Prostate gland (tissue), 2 donors: ENCODE measurements at regions not wholly inside any gene's neighbourhood (a gene's known extent, or its start where the extent isn't known, plus 50 kb on each side); places are given as distances from the start of the nearest gene placed in this dataset.

Experiments used
- DNase-seq: peaks from one replicate; pipeline ENCODE4 v3.0.0-alpha.2; 2019; ENCODE audit warnings: low spot score
- H3K27ac ChIP-seq, 2 donors: fragments of 200-600 bp; sonication (generic); 2 replicates each; pipeline ENCODE4 v1.5.1; 2017 to 2019
- H3K27me3 ChIP-seq: fragments of 200-600 bp; sonication (generic); replicated peaks from 2 replicates; pipeline ENCODE4 v1.5.1; 2019; ENCODE audit not compliant: insufficient read depth
- H3K36me3 ChIP-seq, 2 donors: fragments of 200-600 bp; sonication (generic); 1 replicate in 1 of 2; 2 replicates in 1 of 2; pipeline versions ENCODE4 v1.5.1 to v1.8.1; 2017 to 2019
- H3K4me1 ChIP-seq: fragments of 200-600 bp; sonication (generic); replicated peaks from 2 replicates; pipeline ENCODE4 v1.5.1; 2019
- H3K4me3 ChIP-seq, 2 donors: fragments of 200-600 bp; sonication (generic); 2 replicates each; pipeline ENCODE4 v1.5.1; 2017 to 2019
- H3K9me3 ChIP-seq: fragments of 200-600 bp; sonication (generic); 2 replicates; pipeline ENCODE4 v1.5.1; 2017
- POLR2A ChIP-seq: fragments of 450-650 bp; IDR thresholded peaks from one replicate; pipeline ENCODE4 v1.6.1; 2016; ENCODE audit warnings: antibody characterized with exemption, mild to moderate bottlenecking
- POLR2AphosphoS5 ChIP-seq: sonication (generic); formaldehyde crosslinking; IDR thresholded peaks from one replicate; pipeline ENCODE4 v1.6.1; 2017; ENCODE audit warnings: antibody characterized with exemption
- WGBS: methylation state at CpG from one replicate; pipeline ENCODE4 v1.1.5; 2018; 5-methylcytosine and 5-hydroxymethylcytosine counted together
- intact Hi-C: fragments of 100-400 bp; cut with DNase I; formaldehyde crosslinking; loops from one replicate; pipeline ENCODE4 v1.14.2; 2022
- TF ChIP-seq, protein P1 (sequence below), 4 experiments: fragments of 200-600 bp in 2 of 4; fragments of 450-650 bp in 2 of 4; sonication (generic) in 2 of 4; IDR thresholded peaks; 1 replicate in 3 of 4; 2 replicates in 1 of 4; pipeline ENCODE4 v1.5.1; 2016 to 2019; ENCODE audit warnings: antibody characterized with exemption in 4 of 4, mild to moderate bottlenecking in 2 of 4, moderate library complexity in 2 of 4

GRCh38 chr19:57010541-57010940 is 109.2 kb upstream of the USP29 start:
- DNase-seq, result no peak

GRCh38 chr19:57016076-57016475 is 103.7 kb upstream of the USP29 start:
- Histone ChIP-seq H3K9me3 (no peaks in the 10 kb centered on the region), H3K27me3 (no peaks in the 10 kb centered on the region), H3K4me3 (no peak overlapping the region), H3K36me3 (no peaks in the 10 kb centered on the region), H3K27ac (no peak overlapping the region), H3K4me1 (no peaks in the 10 kb centered on the region)
- intact Hi-C loops, result no loop called here
- 76% methylated on average over 27 of the region's 27 CpGs for WGBS
- TF ChIP-seq POLR2AphosphoS5 (no peak), POLR2A (no peak)
- TF ChIP-seq, protein P1, sequence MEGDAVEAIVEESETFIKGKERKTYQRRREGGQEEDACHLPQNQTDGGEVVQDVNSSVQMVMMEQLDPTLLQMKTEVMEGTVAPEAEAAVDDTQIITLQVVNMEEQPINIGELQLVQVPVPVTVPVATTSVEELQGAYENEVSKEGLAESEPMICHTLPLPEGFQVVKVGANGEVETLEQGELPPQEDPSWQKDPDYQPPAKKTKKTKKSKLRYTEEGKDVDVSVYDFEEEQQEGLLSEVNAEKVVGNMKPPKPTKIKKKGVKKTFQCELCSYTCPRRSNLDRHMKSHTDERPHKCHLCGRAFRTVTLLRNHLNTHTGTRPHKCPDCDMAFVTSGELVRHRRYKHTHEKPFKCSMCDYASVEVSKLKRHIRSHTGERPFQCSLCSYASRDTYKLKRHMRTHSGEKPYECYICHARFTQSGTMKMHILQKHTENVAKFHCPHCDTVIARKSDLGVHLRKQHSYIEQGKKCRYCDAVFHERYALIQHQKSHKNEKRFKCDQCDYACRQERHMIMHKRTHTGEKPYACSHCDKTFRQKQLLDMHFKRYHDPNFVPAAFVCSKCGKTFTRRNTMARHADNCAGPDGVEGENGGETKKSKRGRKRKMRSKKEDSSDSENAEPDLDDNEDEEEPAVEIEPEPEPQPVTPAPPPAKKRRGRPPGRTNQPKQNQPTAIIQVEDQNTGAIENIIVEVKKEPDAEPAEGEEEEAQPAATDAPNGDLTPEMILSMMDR (IDR thresholded peaks at IDR 0.05), result no peak
- DNase-seq, result no peak

More at GRCh38 chr19:57010541-57010940, 109.2 kb upstream of the USP29 start:
- Histone ChIP-seq H3K9me3 (no peaks in the 10 kb centered on the region), H3K27ac (no peak overlapping the region), H3K36me3 (no peaks in the 10 kb centered on the region), H3K4me3 (no peak overlapping the region), H3K27me3 (no peaks in the 10 kb centered on the region), H3K4me1 (no peaks in the 10 kb centered on the region)
- intact Hi-C loops, result no loop called here
- no peak for TF ChIP-seq POLR2A
- TF ChIP-seq, protein P1 (IDR thresholded peaks at IDR 0.05), result no peak
- 72% methylated on average over 16 of the region's 16 CpGs for WGBS

GRCh38 chr19:57016491-57016890 is 103.3 kb upstream of the USP29 start:
- no peaks in the 10 kb centered on the region for H3K4me1 ChIP-seq
- TF ChIP-seq, protein P1 (IDR thresholded peaks at IDR 0.05), result no peak
- no peak for TF ChIP-seq POLR2A
- no peak for TF ChIP-seq POLR2AphosphoS5
- DNase-seq, result no peak
- WGBS, result 74% methylated on average over 14 of the region's 14 CpGs
- no peak overlapping the region for H3K27ac ChIP-seq
- H3K9me3 ChIP-seq, result no peaks in the 10 kb centered on the region
- intact Hi-C loops, result no loop called here
- H3K4me3 ChIP-seq, result no peak overlapping the region
- H3K36me3 ChIP-seq, result no peaks in the 10 kb centered on the region
- H3K27me3 ChIP-seq, result no peaks in the 10 kb centered on the region

DNA sequence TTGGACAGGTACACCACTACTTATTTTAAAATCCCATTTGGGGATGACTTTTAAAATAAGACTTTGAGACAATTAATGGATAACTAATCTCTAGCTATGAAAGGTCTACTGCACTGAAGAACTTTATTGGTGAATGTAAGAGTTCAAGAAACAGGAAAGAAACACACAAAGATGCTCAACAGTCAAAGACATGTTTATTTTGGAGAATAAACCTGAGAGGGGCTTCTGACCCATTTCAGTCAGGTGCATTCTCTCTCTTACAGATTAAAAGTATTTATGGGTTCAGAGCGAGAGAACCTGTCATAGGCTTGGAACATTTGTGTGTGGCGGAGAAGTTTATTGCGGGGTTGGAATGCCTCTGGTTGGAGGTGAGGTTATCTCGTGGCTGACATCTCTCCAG is 94.3 kb upstream of the USP29 start:
- H3K27ac ChIP-seq, result no peak overlapping the region
- intact Hi-C loops, result no loop called here
- no peak overlapping the region for H3K4me3 ChIP-seq
- no peak for DNase-seq
- 77% methylated on average over 4 of the region's 4 CpGs for WGBS
- TF ChIP-seq POLR2AphosphoS5, result no peak
- no peak for TF ChIP-seq POLR2A
- TF ChIP-seq, protein P1 (IDR thresholded peaks at IDR 0.05), result no peak
- H3K27me3 ChIP-seq, result no peaks in the 10 kb centered on the region
- H3K36me3 ChIP-seq, result no peaks in the 10 kb centered on the region
- no peaks in the 10 kb centered on the region for H3K9me3 ChIP-seq
- H3K4me1 ChIP-seq, result no peaks in the 10 kb centered on the region

DNA sequence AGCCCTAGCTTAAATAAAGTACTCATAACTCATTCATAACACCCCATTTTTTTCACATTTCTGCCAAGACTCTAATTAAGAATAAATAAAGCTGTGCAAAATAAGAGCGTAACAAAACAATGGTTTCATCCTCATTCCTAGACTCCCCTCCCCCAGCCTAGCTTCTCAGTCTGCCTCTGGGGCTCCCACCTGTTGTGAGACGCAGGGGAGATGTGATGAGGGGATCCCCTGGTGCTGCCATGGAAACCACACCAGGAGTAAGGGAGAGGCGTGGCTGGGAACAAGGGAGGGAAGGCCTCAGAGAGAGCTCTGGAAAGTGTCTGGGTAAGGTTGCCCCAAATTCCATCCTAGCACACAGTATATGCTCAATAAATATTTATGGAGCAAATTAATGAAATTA is 93.3 kb upstream of the USP29 start:
- intact Hi-C loops, result no loop called here
- 72% methylated on average over 3 of the region's 3 CpGs for WGBS
- no peaks in the 10 kb centered on the region for H3K4me1 ChIP-seq

More for the DNA sequence above, 93.3 kb upstream of the USP29 start:
- Histone ChIP-seq H3K27me3 (no peaks in the 10 kb centered on the region), H3K27ac (no peak overlapping the region), H3K36me3 (no peaks in the 10 kb centered on the region), H3K9me3 (no peaks in the 10 kb centered on the region), H3K4me3 (no peak overlapping the region)
- no peak for DNase-seq
- TF ChIP-seq POLR2A (no peak), POLR2AphosphoS5 (no peak)
- TF ChIP-seq, protein P1 (IDR thresholded peaks at IDR 0.05), result no peak
